ENCODE measurements at regions not wholly inside any gene's neighbourhood (a gene's known extent, or its start where the extent isn't known, plus 50 kb on each side); places are given as distances from the start of the nearest gene placed in this dataset.

GRCh38 chr17:15177343-15177742, 87.8 kb downstream of the PMP22 start:
- no peak for DNase-seq

GRCh38 chr17:15175356-15175755, 89.8 kb downstream of the PMP22 start:
- no peak for DNase-seq

- DNase-seq: peak; percentile 8 to 41
These were observed 93.7 kb downstream of the PMP22 start for GRCh38 chr17:15171167-15172047.

- no peak for DNase-seq
These were observed 95.5 kb downstream of the PMP22 start for GRCh38 chr17:15169676-15170075.

GRCh38 chr17:15168379-15168778, 96.7 kb downstream of the PMP22 start:
- DNase-seq: no peak

GRCh38 chr17:15161395-15161794, 103.7 kb downstream of the PMP22 start:
- no peak for DNase-seq

- DNase-seq: no peak
These were observed 108.1 kb downstream of the PMP22 start for GRCh38 chr17:15157051-15157450.

GRCh38 chr17:15154618-15155017, 110.5 kb downstream of the PMP22 start:
- DNase-seq: no peak

- DNase-seq: no peak
These were observed 119.5 kb downstream of the PMP22 start for GRCh38 chr17:15145621-15146020.

GRCh38 chr17:15143524-15143923, 121.6 kb downstream of the PMP22 start:
- DNase-seq: no peak

GRCh38 chr17:15134363-15134762, 130.8 kb downstream of the PMP22 start:
- DNase-seq: no peak

- no peak for DNase-seq
These were observed 131.3 kb downstream of the PMP22 start for GRCh38 chr17:15133826-15134225.

- DNase-seq: no peak
These were observed 132.0 kb downstream of the PMP22 start for GRCh38 chr17:15133143-15133542.

GRCh38 chr17:15130426-15130825, 134.7 kb downstream of the PMP22 start:
- DNase-seq: no peak

- no peak for DNase-seq
These were observed 135.1 kb downstream of the PMP22 start for GRCh38 chr17:15129986-15130385.

- no peak for DNase-seq
These were observed 140.4 kb downstream of the PMP22 start for GRCh38 chr17:15124746-15125145.

- no peak for DNase-seq
These were observed 140.9 kb downstream of the PMP22 start for GRCh38 chr17:15124264-15124595.

- DNase-seq: no peak
These were observed 141.4 kb downstream of the PMP22 start for GRCh38 chr17:15123593-15124263.

- DNase-seq: no peak
These were observed 142.3 kb downstream of the PMP22 start for GRCh38 chr17:15122857-15123256.

- DNase-seq: no peak
These were observed 143.7 kb downstream of the PMP22 start for GRCh38 chr17:15121426-15121825.

GRCh38 chr17:15119968-15120367, 145.2 kb downstream of the PMP22 start:
- peak; percentile 64 to 79 for DNase-seq

- DNase-seq: no peak
These were observed 147.9 kb downstream of the PMP22 start for GRCh38 chr17:15117239-15117638.

GRCh38 chr17:15112846-15113617, 152.1 kb downstream of the PMP22 start:
- no peak for DNase-seq

- DNase-seq: no peak
These were observed 155.5 kb downstream of the PMP22 start for GRCh38 chr17:15109608-15110007.
